GM18498 (cell line): ENCODE measurements at regions not wholly inside any gene's neighbourhood (a gene's known extent, or its start where the extent isn't known, plus 50 kb on each side); places are given as distances from the start of the nearest gene placed in this dataset.

Source experiments
- ATAC-seq: cut with Tn5 transposase; IDR thresholded peaks from one replicate; pipeline ENCODE4 v1.9.1; 2021; ENCODE audit warnings: mild to moderate bottlenecking, moderate library complexity; ENCODE audit not compliant: unreplicated experiment

DNA sequence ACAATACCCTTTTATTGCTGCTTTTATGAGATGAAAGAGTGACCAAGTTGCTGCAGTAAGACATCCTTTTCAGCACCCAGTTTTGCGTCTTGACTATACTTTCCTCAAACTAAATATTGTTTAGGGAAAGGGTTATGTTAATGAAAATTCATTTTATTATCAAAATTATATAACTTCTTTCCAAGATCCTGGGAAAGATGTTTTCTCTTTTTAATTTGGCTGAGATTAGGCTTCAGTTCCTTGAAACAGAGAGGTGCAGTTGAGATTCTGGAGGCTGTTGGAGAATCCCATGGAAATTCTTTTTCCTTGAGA, 91.6 kb upstream of the KCNA3 start:
- no peak for ATAC-seq

DNA sequence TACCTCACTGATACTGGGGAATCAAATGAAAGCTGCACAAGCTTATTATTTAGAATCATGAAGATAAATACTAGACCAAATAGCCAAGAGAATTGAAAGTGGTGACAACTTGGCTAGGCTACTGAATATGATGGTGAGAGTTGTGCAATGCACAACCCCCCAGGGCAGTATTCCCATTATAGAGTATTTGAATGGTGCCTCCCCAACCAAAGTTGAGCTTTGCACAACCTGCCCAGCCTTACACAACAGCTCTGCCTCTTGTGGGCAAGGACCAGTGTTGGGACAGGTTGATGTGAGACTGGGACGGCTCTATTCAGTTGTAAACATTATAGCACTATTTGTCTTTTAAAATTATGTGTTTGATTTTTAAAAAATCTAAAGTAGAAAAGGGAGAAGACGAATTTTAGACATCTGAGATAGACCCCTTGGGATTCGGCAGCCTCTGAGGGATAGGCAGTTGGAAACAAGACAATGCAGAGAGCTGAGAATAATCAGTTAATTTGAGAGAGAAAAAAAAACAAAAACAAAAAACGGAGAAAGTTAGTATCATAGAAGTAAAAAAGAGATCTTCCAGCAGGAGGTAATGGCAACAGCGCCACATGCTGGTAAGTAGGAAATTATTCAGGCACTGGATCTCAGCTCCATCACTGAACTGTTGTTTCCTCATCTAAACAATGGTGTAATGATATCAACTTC, 91.0 kb upstream of the KCNA3 start:
- no peak for ATAC-seq

GRCh38 chr1:110763149-110763548, 88.4 kb upstream of the KCNA3 start:
- no peak for ATAC-seq

DNA sequence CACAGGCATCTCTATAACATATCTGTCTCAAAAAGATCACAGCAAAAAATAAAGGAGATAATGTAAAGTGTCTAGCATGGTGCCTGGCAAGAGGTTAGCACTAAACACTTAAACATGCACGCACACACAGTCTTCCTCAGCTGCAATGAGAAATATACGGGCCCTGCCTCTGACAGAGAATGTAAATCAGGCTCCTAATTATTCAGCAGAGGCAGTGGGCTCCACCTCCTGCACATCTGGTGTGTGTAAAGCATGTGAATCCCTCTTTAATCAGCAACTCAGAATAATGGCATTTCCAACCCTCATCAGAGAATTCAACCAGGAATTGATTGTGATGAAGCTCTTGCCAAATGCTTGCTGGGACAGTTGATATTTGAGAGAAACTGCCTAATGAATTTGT, 85.6 kb upstream of the KCNA3 start:
- no peak for ATAC-seq

DNA sequence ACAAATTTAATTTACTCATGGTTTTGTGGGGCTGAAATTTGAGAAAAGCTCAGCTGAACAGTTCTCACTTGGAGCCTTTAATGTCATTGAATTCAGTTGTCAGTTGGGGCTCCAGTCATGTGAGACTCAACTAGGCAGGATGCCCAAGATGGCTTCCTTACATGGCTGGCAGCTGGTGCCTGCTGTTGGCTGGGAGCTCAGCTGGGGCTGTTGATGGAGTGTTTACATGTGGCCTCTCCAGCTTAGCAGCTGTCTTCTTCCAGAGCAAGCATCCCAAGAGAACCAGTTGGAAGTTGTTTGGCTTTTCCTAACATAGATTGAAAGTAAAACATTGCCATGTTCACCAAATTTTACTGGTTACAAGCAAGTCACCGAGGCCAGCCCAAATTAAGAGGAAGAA, 81.8 kb upstream of the KCNA3 start:
- ATAC-seq = no peak

DNA sequence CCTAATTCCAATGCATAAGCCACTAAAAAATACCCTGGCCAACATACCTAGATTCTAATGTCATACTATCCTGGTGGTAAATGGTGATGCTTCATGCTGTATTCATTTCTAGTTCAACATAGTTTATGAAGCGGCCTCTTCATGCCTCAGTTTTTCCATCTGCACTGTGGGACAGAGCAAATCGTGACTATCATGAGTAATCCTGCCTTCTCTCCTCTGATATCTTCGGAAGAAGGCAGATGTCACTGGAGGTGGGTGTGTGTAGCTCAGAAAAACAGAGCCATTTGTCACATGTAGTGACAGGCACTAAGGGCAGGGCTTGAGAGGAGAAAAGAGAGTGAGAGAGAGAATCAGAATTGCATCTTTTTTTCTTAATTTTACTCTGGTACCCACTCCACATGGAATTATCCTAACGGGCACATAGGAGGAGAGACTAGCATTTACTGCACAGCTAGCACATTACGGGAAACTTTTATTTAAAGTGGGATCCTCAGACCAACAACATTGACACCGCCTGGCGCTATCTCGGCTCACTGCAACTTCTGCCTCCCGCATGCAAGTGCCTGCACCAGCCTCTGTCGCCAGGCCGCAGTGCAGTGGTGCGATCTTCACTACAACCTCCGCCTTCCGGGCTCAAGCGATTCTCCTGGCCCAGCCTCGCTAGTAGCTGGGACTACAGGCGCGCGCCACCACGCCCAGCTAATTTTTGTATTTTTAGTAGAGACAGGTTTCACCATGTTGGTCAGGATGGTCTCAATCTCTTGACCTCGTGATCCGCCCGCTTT, 78.4 kb upstream of the KCNA3 start:
- no peak for ATAC-seq

GRCh38 chr1:110750562-110750961, 75.8 kb upstream of the KCNA3 start:
- ATAC-seq = no peak

GRCh38 chr1:110749960-110750359, 75.2 kb upstream of the KCNA3 start:
- no peak for ATAC-seq

GRCh38 chr1:110746644-110747259, 72.0 kb upstream of the KCNA3 start:
- no peak for ATAC-seq

DNA sequence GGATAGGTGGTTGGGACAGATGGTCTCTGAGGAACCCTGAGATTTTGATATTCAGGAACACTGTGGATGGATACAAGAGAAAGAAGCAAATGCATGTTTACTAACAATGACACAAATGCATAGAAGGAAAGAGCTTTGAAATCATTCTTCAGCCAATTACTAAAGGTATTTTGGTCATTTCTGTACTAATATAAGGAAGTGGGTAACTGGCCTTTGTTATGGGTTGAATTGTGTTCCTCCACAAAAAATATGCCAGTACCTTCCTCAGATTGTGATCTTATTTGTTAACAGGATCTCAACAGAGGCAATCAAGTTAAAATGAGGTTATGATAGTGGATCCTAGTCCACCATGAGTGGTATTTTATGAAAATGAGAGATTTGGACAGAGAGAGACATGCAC, 68.7 kb upstream of the KCNA3 start:
- ATAC-seq = no peak

- ATAC-seq = no peak
Observed at GRCh38 chr1:110736900-110737605, 62.3 kb upstream of the KCNA3 start.

DNA sequence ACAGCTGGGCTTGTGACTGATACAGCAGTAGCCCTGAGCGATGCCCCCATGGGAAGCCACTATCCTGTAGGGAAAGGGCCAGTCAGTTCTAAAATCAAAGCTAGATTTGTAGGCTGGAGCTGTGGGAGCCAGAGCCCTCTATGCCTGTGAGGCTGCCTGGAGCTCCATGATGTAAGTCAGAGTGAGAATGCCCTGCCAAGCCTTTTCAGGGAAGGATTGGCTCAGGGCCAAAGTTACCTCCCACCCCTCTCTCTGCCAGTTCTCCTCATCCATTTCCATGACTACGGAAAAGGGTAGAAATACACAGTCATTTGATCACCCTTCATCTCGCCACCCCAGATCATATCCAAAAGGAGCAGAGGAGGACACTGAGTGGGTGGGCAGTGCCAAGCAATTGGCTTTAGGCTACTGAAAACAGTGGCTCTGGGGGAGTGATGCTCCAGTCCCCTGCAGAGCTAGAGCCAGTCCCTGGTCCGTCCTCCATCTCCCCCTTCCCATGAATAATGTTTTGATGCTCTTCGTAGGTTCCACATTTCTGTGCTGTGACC, 59.5 kb upstream of the KCNA3 start:
- ATAC-seq = no peak

DNA sequence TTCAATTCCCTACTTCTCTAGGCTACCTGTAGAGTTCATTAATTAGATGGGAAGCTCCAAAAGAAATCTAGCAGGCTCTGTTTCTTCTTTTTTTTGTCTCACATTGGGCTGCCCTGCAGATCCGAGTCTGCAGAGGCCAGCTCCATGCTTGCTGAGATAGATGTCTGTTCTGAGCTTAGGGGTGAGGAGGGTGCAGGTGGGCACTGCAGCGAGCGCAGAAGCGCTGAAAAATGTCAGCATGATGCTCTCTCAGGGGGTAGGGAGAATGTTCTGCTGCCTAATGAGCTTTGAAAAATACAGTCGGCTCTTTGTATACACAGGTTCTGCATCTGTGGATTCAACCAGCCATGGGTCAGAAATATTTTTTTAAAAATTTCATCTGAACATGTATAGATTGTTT, 56.8 kb upstream of the KCNA3 start:
- ATAC-seq = no peak

DNA sequence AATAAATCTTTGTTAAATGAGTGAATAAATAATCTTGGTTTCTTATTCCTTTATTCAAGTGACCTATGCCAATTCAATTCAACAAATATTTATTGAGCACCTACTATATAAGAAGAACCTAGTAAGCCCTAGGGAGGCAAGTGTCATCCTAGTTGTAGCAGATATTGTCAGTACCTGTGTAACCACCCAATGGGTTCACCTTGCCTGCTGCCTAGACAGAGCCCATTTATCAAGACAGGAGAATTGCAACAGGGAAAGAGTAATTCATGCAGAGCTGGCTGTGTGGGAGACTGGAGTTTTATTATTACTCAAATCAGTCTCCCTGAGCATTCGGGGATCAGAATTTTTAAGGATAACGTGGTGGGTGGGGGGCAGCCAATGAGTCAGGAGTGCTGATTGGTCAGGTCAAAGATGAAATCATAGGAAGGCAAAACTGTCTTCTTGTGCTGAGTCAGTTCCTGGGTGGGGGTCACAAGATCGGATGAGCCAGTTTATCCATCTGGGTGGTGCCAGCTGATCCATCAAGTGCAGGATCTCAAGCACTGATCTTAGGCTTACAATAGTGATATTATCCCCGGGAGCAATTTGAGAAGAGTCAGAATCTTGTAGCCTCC, 53.8 kb upstream of the KCNA3 start:
- no peak for ATAC-seq

DNA sequence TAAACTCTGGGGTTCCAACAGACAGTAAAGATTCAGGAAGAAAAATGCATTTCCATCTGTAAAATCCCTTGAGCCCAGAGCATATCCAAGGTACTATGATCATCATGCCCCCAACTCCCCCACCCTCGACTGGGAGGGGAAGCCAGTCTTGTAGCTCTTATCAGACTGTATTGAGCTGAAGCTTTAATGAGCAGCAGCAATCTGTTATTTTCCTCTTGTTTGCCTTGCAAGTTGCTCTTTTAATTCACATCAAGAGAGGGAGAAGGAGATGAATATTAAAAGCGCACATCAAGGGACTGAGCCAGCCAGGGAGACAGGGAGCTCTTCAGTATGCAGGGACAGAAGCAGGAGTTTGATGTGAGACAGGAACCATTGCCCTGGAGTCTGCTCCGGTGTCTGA, 52.5 kb upstream of the KCNA3 start:
- ATAC-seq = peak; percentile 12

DNA sequence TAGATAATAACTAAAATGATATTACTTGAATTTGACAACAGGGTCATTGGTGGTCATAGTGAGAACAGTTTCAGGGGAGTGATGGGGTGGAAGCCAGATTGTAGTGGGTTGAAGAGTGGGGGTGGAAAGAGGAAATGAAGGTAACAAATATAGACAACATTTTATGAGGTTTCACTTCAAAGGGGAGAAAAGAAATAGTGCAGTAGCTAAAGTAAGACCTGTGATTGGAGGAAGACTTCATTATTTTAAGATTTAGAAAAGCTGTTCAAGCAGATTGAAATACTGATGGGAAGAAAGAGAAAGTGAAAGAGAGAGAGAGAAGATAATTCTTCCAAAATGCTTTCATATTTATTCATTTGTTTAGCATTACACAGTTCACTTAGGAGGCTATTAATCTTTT, 52.0 kb upstream of the KCNA3 start:
- peak; percentile 91 for ATAC-seq
